ENCODE measurements at regions not wholly inside any gene's neighbourhood (a gene's known extent, or its start where the extent isn't known, plus 50 kb on each side); places are given as distances from the start of the nearest gene placed in this dataset.

- intact Hi-C loops (cut with DNase I), result no loop called here
- DNase-seq, result no peak
- no peak for ATAC-seq
- H3K27me3 ChIP-seq (ENCODE audit: control insufficient read depth, insufficient read depth), result no peaks in the 10 kb centered on the region
- no peak overlapping the region for H3K27ac ChIP-seq (ENCODE audit: low read length)
- H3K9me3 ChIP-seq (ENCODE audit: control insufficient read depth, low read length), result no peaks in the 10 kb centered on the region
- no peaks in the 10 kb centered on the region for H3K4me1 ChIP-seq (ENCODE audit: control insufficient read depth, insufficient read depth, low read length)
- no peak overlapping the region for H3K4me3 ChIP-seq (ENCODE audit: low read length)
Measured at GRCh38 chr12:93097417-93097816, 168.3 kb upstream of the EEA1 start.

GRCh38 chr12:93098077-93098476 lies 169.0 kb upstream of the EEA1 start:
- intact Hi-C loops (cut with DNase I), result no loop called here
- no peaks in the 10 kb centered on the region for H3K9me3 ChIP-seq (ENCODE audit: control insufficient read depth, low read length)
- H3K27ac ChIP-seq (ENCODE audit: low read length), result no peak overlapping the region
- 58% methylated on average over 2 of the region's 2 CpGs for WGBS
- no peak overlapping the region for H3K4me3 ChIP-seq (ENCODE audit: low read length)
- no peaks in the 10 kb centered on the region for H3K4me1 ChIP-seq (ENCODE audit: control insufficient read depth, insufficient read depth, low read length)
- H3K27me3 ChIP-seq (ENCODE audit: control insufficient read depth, insufficient read depth), result no peaks in the 10 kb centered on the region
- ATAC-seq (peak; percentile 40 to 54), DNase-seq (peak; percentile 50 to 80 (median 64))

GRCh38 chr12:93099792-93100191 lies 170.7 kb upstream of the EEA1 start:
- Histone ChIP-seq H3K4me3 (ENCODE audit: low read length) (no peak overlapping the region), H3K27me3 (ENCODE audit: control insufficient read depth, insufficient read depth) (no peaks in the 10 kb centered on the region), H3K27ac (ENCODE audit: low read length) (no peak overlapping the region), H3K9me3 (ENCODE audit: control insufficient read depth, low read length) (no peaks in the 10 kb centered on the region), H3K4me1 (ENCODE audit: control insufficient read depth, insufficient read depth, low read length) (peaks cover 3% of the 10 kb centered on the region)
- ATAC-seq, result no peak
- no peak for DNase-seq
- intact Hi-C loops (cut with DNase I), result no loop called here
- 91% methylated on average over 1 of the region's 1 CpG for WGBS

GRCh38 chr12:93100610-93101009 lies 171.5 kb upstream of the EEA1 start:
- Histone ChIP-seq H3K4me3 (ENCODE audit: low read length) (no peak overlapping the region), H3K27me3 (ENCODE audit: control insufficient read depth, insufficient read depth) (no peaks in the 10 kb centered on the region), H3K27ac (ENCODE audit: low read length) (no peak overlapping the region), H3K9me3 (ENCODE audit: control insufficient read depth, low read length) (no peaks in the 10 kb centered on the region), H3K4me1 (ENCODE audit: control insufficient read depth, insufficient read depth, low read length) (peaks cover 3% of the 10 kb centered on the region)
- ATAC-seq (no peak), DNase-seq (no peak)
- intact Hi-C loops (cut with DNase I), result no loop called here
- WGBS, result 73% methylated on average over 4 of the region's 4 CpGs

- Histone ChIP-seq H3K27me3 (ENCODE audit: control insufficient read depth, insufficient read depth) (no peaks in the 10 kb centered on the region), H3K4me1 (ENCODE audit: control insufficient read depth, insufficient read depth, low read length) (peaks cover 3% of the 10 kb centered on the region), H3K4me3 (ENCODE audit: low read length) (no peak overlapping the region), H3K9me3 (ENCODE audit: control insufficient read depth, low read length) (no peaks in the 10 kb centered on the region), H3K27ac (ENCODE audit: low read length) (no peak overlapping the region)
- DNase-seq (no peak), ATAC-seq (no peak)
- intact Hi-C loops (cut with DNase I), result no loop called here
- 93% methylated on average over 4 of the region's 4 CpGs for WGBS
Measured at GRCh38 chr12:93101367-93101766, 172.3 kb upstream of the EEA1 start.

GRCh38 chr12:93102312-93102711 lies 173.2 kb upstream of the EEA1 start:
- 25% methylated on average over 1 of the region's 1 CpG for WGBS
- ATAC-seq (no peak), DNase-seq (no peak)
- Histone ChIP-seq H3K4me1 (ENCODE audit: control insufficient read depth, insufficient read depth, low read length) (peaks cover 3% of the 10 kb centered on the region), H3K9me3 (ENCODE audit: control insufficient read depth, low read length) (no peaks in the 10 kb centered on the region), H3K27me3 (ENCODE audit: control insufficient read depth, insufficient read depth) (no peaks in the 10 kb centered on the region), H3K27ac (ENCODE audit: low read length) (no peak overlapping the region), H3K4me3 (ENCODE audit: low read length) (no peak overlapping the region)
- intact Hi-C loops (cut with DNase I), result no loop called here

GRCh38 chr12:93102744-93103143 lies 173.6 kb upstream of the EEA1 start:
- no peak overlapping the region for H3K27ac ChIP-seq (ENCODE audit: low read length)
- ATAC-seq, result no peak
- H3K27me3 ChIP-seq (ENCODE audit: control insufficient read depth, insufficient read depth), result no peaks in the 10 kb centered on the region
- peaks cover 3% of the 10 kb centered on the region for H3K4me1 ChIP-seq (ENCODE audit: control insufficient read depth, insufficient read depth, low read length)
- intact Hi-C loops (cut with DNase I), result no loop called here
- no peak overlapping the region for H3K4me3 ChIP-seq (ENCODE audit: low read length)
- WGBS, result 77% methylated on average over 2 of the region's 2 CpGs
- DNase-seq, result no peak
- H3K9me3 ChIP-seq (ENCODE audit: control insufficient read depth, low read length), result no peaks in the 10 kb centered on the region

GRCh38 chr12:93103154-93103553 lies 174.1 kb upstream of the EEA1 start:
- no peaks in the 10 kb centered on the region for H3K27me3 ChIP-seq (ENCODE audit: control insufficient read depth, insufficient read depth)
- DNase-seq (no peak), ATAC-seq (no peak)
- H3K4me3 ChIP-seq (ENCODE audit: low read length), result no peak overlapping the region
- intact Hi-C loops (cut with DNase I), result no loop called here
- H3K4me1 ChIP-seq (ENCODE audit: control insufficient read depth, insufficient read depth, low read length), result peaks cover 3% of the 10 kb centered on the region
- no peaks in the 10 kb centered on the region for H3K9me3 ChIP-seq (ENCODE audit: control insufficient read depth, low read length)
- WGBS, result 89% methylated on average over 3 of the region's 3 CpGs
- H3K27ac ChIP-seq (ENCODE audit: low read length), result no peak overlapping the region

GRCh38 chr12:93104535-93104934 lies 175.4 kb upstream of the EEA1 start:
- Histone ChIP-seq H3K4me3 (ENCODE audit: low read length) (no peak overlapping the region), H3K4me1 (ENCODE audit: control insufficient read depth, insufficient read depth, low read length) (peaks cover 3% of the 10 kb centered on the region), H3K9me3 (ENCODE audit: control insufficient read depth, low read length) (no peaks in the 10 kb centered on the region), H3K27ac (ENCODE audit: low read length) (no peak overlapping the region), H3K27me3 (ENCODE audit: control insufficient read depth, insufficient read depth) (no peaks in the 10 kb centered on the region)
- ATAC-seq, result no peak
- no peak for DNase-seq
- intact Hi-C loops (cut with DNase I), result no loop called here
- WGBS, result 94% methylated on average over 1 of the region's 1 CpG

GRCh38 chr12:93106910-93107309 lies 177.8 kb upstream of the EEA1 start:
- DNase-seq (no peak), ATAC-seq (no peak)
- no peak overlapping the region for H3K27ac ChIP-seq (ENCODE audit: low read length)
- 83% methylated on average over 2 of the region's 2 CpGs for WGBS
- peaks cover 3% of the 10 kb centered on the region for H3K4me1 ChIP-seq (ENCODE audit: control insufficient read depth, insufficient read depth, low read length)
- H3K9me3 ChIP-seq (ENCODE audit: control insufficient read depth, low read length), result no peaks in the 10 kb centered on the region
- H3K4me3 ChIP-seq (ENCODE audit: low read length), result no peak overlapping the region
- no peaks in the 10 kb centered on the region for H3K27me3 ChIP-seq (ENCODE audit: control insufficient read depth, insufficient read depth)
- intact Hi-C loops (cut with DNase I), result no loop called here

GRCh38 chr12:93107514-93108312 lies 178.6 kb upstream of the EEA1 start:
- intact Hi-C loops (cut with DNase I), result no loop called here
- Histone ChIP-seq H3K9me3 (ENCODE audit: control insufficient read depth, low read length) (no peaks in the 10 kb centered on the region), H3K4me1 (ENCODE audit: control insufficient read depth, insufficient read depth, low read length) (peaks cover 3% of the 10 kb centered on the region), H3K27me3 (ENCODE audit: control insufficient read depth, insufficient read depth) (no peaks in the 10 kb centered on the region), H3K27ac (ENCODE audit: low read length) (no peak overlapping the region), H3K4me3 (ENCODE audit: low read length) (no peak overlapping the region)
- DNase-seq, result no peak
- WGBS, result 85% methylated on average over 5 of the region's 5 CpGs
- ATAC-seq, result peak in 1 of 2 donors; percentile 26

GRCh38 chr12:93108985-93109384 lies 179.9 kb upstream of the EEA1 start:
- Histone ChIP-seq H3K27me3 (ENCODE audit: control insufficient read depth, insufficient read depth) (no peaks in the 10 kb centered on the region), H3K4me1 (ENCODE audit: control insufficient read depth, insufficient read depth, low read length) (peaks cover 2% of the 10 kb centered on the region), H3K27ac (ENCODE audit: low read length) (no peak overlapping the region), H3K4me3 (ENCODE audit: low read length) (no peak overlapping the region), H3K9me3 (ENCODE audit: control insufficient read depth, low read length) (no peaks in the 10 kb centered on the region)
- 33% methylated on average over 3 of the region's 3 CpGs for WGBS
- intact Hi-C loops (cut with DNase I), result no loop called here
- no peak for ATAC-seq
- no peak for DNase-seq
